ENCODE measurements at regions not wholly inside any gene's neighbourhood (a gene's known extent, or its start where the extent isn't known, plus 50 kb on each side); places are given as distances from the start of the nearest gene placed in this dataset.
"Not testable (repeated sequence)": the region's sequence is repeated elsewhere in the genome, so short reads cannot be mapped to it uniquely, and the experiment has no call there.

DNA sequence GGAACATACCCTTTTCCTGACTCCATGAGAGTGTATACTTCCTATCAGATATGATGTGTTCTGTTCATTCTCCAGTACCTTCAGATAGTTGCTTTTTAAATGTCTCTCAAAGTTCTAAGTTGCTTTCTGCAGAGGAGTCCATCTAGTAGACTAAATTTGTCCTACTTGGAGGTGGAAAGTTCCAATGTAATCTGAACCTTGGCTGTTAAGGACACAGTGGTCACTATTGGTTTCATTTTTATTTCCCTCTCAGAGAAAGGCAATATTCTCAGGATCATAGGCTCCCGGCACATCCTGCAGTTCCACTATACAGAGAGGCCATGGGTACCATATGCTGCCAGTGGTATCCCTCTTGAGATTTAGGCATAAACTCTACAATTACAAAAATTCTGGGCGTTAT is 634.6 kb downstream of the LRRC70 start:
- Histone ChIP-seq H3K36me3 (no peaks in the 10 kb centered on the region), H3K4me1 (no peaks in the 10 kb centered on the region), H3K4me3 (no peak overlapping the region), H3K27ac (no peak overlapping the region), H3K9me3 (no peaks in the 10 kb centered on the region), H3K27me3 (no peaks in the 10 kb centered on the region)
- intact Hi-C loops (cut with DNase I), result no loop called here
- TF ChIP-seq, protein P1, sequence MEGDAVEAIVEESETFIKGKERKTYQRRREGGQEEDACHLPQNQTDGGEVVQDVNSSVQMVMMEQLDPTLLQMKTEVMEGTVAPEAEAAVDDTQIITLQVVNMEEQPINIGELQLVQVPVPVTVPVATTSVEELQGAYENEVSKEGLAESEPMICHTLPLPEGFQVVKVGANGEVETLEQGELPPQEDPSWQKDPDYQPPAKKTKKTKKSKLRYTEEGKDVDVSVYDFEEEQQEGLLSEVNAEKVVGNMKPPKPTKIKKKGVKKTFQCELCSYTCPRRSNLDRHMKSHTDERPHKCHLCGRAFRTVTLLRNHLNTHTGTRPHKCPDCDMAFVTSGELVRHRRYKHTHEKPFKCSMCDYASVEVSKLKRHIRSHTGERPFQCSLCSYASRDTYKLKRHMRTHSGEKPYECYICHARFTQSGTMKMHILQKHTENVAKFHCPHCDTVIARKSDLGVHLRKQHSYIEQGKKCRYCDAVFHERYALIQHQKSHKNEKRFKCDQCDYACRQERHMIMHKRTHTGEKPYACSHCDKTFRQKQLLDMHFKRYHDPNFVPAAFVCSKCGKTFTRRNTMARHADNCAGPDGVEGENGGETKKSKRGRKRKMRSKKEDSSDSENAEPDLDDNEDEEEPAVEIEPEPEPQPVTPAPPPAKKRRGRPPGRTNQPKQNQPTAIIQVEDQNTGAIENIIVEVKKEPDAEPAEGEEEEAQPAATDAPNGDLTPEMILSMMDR (IDR thresholded peaks at IDR 0.05), result no peak
- no peak for DNase-seq (ENCODE audit: low spot score in 2 of 2)

GRCh38 chr5:63211448-63212132 is 633.0 kb downstream of the LRRC70 start:
- Histone ChIP-seq H3K27ac (no peak overlapping the region), H3K4me1 (no peaks in the 10 kb centered on the region), H3K27me3 (no peaks in the 10 kb centered on the region), H3K9me3 (no peaks in the 10 kb centered on the region), H3K36me3 (no peaks in the 10 kb centered on the region), H3K4me3 (no peak overlapping the region)
- DNase-seq (ENCODE audit: low spot score in 2 of 2), result no peak
- intact Hi-C loops (cut with DNase I), result no loop called here
- TF ChIP-seq, protein P1 (IDR thresholded peaks at IDR 0.05), result no peak

DNA sequence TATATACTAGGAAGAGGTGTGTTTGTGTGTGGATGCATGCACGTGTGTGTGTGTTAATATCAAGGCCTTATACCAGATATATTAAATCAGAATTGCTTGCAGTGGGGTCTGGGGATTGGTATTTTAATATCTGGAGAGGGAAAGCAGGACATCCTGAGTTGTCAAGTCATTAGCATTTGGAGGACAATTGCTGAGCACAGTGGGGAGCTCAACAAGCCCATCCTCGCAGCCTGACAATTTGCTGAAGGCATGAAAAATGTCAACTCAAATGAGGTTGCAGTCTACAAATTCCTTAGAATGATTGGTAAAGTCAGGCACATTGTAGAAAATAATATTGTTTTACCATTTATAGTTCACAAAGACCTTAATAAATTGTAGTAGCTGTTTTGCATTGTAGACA is 627.4 kb downstream of the LRRC70 start:
- Histone ChIP-seq H3K4me3 (no peak overlapping the region), H3K36me3 (no peaks in the 10 kb centered on the region), H3K4me1 (no peaks in the 10 kb centered on the region), H3K27ac (no peak overlapping the region), H3K27me3 (no peaks in the 10 kb centered on the region), H3K9me3 (no peaks in the 10 kb centered on the region)
- intact Hi-C loops (cut with DNase I), result no loop called here
- TF ChIP-seq, protein P1 (IDR thresholded peaks at IDR 0.05), result no peak
- DNase-seq (ENCODE audit: low spot score in 2 of 2), result no peak

- Histone ChIP-seq H3K27ac (no peak overlapping the region), H3K4me3 (no peak overlapping the region)
- intact Hi-C loops (cut with DNase I), result no loop called here
Measured at GRCh38 chr5:63201738-63202137, 623.1 kb downstream of the LRRC70 start.

DNA sequence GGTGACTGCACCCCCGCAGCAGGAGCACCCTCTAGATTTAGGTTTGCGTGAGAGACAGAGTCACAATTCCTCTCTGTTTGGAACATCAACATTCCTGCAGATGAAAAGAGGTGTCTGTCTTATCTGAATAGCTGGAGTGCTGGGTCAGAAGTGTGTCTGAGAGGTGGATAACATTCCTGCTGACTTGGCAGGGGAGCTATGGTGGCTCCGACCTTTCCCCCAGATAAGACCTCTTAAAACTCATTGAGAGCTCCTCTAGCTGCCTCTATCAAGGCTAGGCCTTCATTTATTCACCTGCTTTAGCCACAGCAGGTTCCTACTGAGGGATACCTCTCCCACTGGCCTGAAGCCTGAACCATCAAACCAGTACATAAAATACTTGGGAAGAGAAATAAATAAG is 615.5 kb downstream of the LRRC70 start:
- H3K4me3 ChIP-seq, result no peak overlapping the region
- H3K9me3 ChIP-seq, result no peaks in the 10 kb centered on the region
- no peaks in the 10 kb centered on the region for H3K4me1 ChIP-seq
- no peaks in the 10 kb centered on the region for H3K36me3 ChIP-seq
- TF ChIP-seq, protein P1 (IDR thresholded peaks at IDR 0.05), result no peak
- intact Hi-C loops (cut with DNase I), result no loop called here
- no peak overlapping the region for H3K27ac ChIP-seq
- H3K27me3 ChIP-seq, result no peaks in the 10 kb centered on the region
- DNase-seq (ENCODE audit: low spot score in 2 of 2), result no peak

More at GRCh38 chr5:63201738-63202137, 623.1 kb downstream of the LRRC70 start:
- Histone ChIP-seq H3K4me1 (no peaks in the 10 kb centered on the region), H3K27me3 (no peaks in the 10 kb centered on the region), H3K36me3 (no peaks in the 10 kb centered on the region), H3K9me3 (no peaks in the 10 kb centered on the region)
- TF ChIP-seq, protein P1 (IDR thresholded peaks at IDR 0.05), result no peak
- DNase-seq (ENCODE audit: low spot score in 2 of 2), result no peak

- H3K27me3 ChIP-seq; H3K9me3 ChIP-seq; H3K27ac ChIP-seq; H3K4me1 ChIP-seq; intact Hi-C loops (cut with DNase I); DNase-seq (ENCODE audit: low spot score in 2 of 2); H3K36me3 ChIP-seq; H3K4me3 ChIP-seq: not testable (repeated sequence)
Measured at GRCh38 chr5:63180190-63180589, 601.6 kb downstream of the LRRC70 start.

Measured in ascending aorta (tissue), 2 donors.